ENCODE measurements at regions not wholly inside any gene's neighbourhood (a gene's known extent, or its start where the extent isn't known, plus 50 kb on each side); places are given as distances from the start of the nearest gene placed in this dataset.

DNA sequence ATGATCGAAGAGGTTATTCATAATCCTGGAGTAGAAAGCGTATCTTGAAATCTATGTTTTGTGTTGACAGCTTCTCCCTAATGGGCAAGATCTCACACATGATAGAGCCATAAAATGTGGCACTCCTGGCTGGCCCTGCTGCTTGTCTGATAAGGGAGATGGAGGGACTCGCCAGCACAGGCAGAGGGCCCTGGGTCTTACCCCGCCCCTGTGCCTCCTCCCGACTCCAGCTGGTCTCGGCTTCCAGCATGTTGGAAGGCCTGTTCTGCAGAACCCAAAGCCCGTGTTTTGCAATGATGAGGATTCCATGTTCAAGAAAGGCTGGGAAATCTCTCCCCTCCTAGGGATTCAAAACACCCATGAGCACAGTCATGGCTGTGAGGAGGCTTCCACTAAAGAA is 106.7 kb upstream of the SDK2 start:
- 73 to 80% methylated on average over 5 to 7 of the region's 7 CpGs for WGBS, 2 donors
- no peak for DNase-seq
- intact Hi-C loops (cut with DNase I; ENCODE audit: low total_unique reads): no loop called here
- H3K27ac ChIP-seq: no peak overlapping the region
- H3K4me1 ChIP-seq: no peaks in the 10 kb centered on the region
- no peaks in the 10 kb centered on the region for H3K36me3 ChIP-seq (ENCODE audit: low read depth, missing control alignments)
- H3K9me3 ChIP-seq: no peaks in the 10 kb centered on the region
- H3K4me3 ChIP-seq: no peak overlapping the region
- no peaks in the 10 kb centered on the region for H3K27me3 ChIP-seq
- TF ChIP-seq POLR2A (IDR thresholded peaks at IDR 0.05): no peak
- TF ChIP-seq, protein P1, sequence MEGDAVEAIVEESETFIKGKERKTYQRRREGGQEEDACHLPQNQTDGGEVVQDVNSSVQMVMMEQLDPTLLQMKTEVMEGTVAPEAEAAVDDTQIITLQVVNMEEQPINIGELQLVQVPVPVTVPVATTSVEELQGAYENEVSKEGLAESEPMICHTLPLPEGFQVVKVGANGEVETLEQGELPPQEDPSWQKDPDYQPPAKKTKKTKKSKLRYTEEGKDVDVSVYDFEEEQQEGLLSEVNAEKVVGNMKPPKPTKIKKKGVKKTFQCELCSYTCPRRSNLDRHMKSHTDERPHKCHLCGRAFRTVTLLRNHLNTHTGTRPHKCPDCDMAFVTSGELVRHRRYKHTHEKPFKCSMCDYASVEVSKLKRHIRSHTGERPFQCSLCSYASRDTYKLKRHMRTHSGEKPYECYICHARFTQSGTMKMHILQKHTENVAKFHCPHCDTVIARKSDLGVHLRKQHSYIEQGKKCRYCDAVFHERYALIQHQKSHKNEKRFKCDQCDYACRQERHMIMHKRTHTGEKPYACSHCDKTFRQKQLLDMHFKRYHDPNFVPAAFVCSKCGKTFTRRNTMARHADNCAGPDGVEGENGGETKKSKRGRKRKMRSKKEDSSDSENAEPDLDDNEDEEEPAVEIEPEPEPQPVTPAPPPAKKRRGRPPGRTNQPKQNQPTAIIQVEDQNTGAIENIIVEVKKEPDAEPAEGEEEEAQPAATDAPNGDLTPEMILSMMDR (IDR thresholded peaks at IDR 0.05): no peak

DNA sequence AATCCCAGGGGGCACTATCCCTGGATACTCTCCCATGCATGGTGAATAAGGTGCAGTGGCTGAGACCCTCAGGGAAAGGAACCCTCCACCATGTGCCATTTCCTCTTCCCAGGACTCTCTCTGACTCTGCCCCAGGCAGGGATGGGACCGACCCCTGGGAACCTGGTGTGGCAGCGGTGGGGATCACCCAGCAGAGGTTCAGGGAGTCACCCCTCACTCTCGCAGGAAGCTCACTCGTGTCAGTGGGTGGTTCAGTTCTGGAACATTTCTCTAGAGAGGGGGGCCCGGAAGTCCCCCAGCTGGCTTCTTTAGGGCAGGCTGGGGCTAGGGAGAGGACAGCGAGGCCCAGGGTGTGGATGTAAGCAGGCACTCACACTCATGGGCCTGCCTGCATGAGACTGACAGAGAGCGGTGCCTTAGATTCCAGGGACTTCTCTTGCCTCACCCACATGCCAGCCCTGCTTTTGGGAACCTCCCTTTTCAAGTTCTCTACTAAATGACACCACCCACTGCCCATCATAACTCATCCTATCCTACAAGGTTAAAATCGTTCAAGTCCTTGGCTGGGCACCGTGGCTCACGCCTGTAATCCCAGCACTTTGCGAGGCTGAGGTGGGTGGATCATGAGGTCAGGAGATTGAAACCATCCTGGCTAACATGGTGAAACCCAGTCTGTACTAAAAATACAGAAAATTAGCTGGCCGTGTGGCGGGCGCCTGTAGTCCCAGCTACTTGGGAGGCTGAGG is 109.7 kb upstream of the SDK2 start:
- no peak overlapping the region for H3K27ac ChIP-seq
- no peak for DNase-seq
- no peak overlapping the region for H3K4me3 ChIP-seq
- no peaks in the 10 kb centered on the region for H3K27me3 ChIP-seq
- no peaks in the 10 kb centered on the region for H3K36me3 ChIP-seq (ENCODE audit: low read depth, missing control alignments)
- H3K9me3 ChIP-seq: no peaks in the 10 kb centered on the region
- TF ChIP-seq POLR2A (IDR thresholded peaks at IDR 0.05): no peak
- TF ChIP-seq, protein P1 (IDR thresholded peaks at IDR 0.05): no peak
- intact Hi-C loops (cut with DNase I; ENCODE audit: low total_unique reads): no loop called here
- 81 to 87% methylated on average over 9 to 14 of the region's 14 CpGs for WGBS, 2 donors
- no peaks in the 10 kb centered on the region for H3K4me1 ChIP-seq

DNA sequence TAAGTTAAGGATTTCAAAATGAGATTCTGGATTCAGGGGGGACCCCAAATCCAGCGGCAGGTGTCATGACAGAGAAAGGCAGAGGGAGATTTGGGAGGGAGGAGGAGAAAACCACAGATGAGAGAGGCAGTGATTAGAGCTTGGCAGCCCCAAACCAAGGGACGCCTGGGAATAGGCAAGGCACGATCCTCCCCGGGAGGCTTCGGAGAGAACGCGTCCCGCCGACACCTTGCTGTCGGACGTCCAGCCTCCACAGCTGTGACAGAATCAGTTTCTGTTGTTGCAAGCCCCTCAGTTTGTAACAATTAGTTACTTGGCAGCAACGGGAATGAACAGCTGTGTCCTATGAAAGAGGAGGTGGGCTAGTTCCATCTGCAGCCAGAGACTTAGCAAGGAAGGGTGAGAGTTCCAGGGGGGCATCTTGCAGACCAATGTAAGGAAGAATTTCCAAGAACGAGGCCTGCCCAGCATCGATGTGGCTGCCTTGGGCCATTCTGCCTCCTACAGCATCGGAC is 110.7 kb upstream of the SDK2 start:
- Histone ChIP-seq H3K4me3 (no peak overlapping the region), H3K4me1 (no peaks in the 10 kb centered on the region), H3K36me3 (ENCODE audit: low read depth, missing control alignments) (no peaks in the 10 kb centered on the region), H3K9me3 (no peaks in the 10 kb centered on the region), H3K27ac (no peak overlapping the region), H3K27me3 (no peaks in the 10 kb centered on the region)
- 74 to 85% methylated on average over 13 to 15 of the region's 15 CpGs for WGBS, 2 donors
- no peak for DNase-seq
- TF ChIP-seq, protein P1 (IDR thresholded peaks at IDR 0.05): no peak
- TF ChIP-seq POLR2A (IDR thresholded peaks at IDR 0.05): no peak
- intact Hi-C loops (cut with DNase I; ENCODE audit: low total_unique reads): no loop called here

DNA sequence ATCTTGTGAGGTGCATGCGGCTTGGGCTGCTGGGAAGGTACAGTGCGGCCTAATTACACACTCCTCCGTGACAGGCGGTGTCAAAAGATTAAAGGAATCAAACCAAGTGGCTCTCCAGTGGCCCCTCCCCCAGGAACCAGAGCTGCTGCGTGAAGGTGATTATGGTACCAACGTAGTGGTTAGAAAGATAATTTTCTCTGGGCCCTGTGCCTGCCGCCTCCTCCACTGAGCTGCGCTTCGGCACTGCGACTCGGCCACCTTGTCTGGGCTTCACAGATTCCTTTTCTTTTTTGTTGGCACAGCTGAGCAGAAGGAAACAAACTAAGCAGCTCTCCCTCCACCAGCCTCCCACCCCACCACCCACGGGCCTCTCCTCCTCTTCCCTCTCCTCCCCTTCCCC is 113.2 kb upstream of the SDK2 start:
- Histone ChIP-seq H3K27ac (no peak overlapping the region), H3K4me3 (no peak overlapping the region), H3K4me1 (no peaks in the 10 kb centered on the region), H3K9me3 (no peaks in the 10 kb centered on the region), H3K27me3 (no peaks in the 10 kb centered on the region), H3K36me3 (ENCODE audit: low read depth, missing control alignments) (no peaks in the 10 kb centered on the region)
- TF ChIP-seq, protein P1 (IDR thresholded peaks at IDR 0.05): no peak
- TF ChIP-seq POLR2A (IDR thresholded peaks at IDR 0.05): no peak
- 48 to 53% methylated on average over 12 of the region's 12 CpGs for WGBS, 2 donors
- intact Hi-C loops (cut with DNase I; ENCODE audit: low total_unique reads): no loop called here
- DNase-seq: peak; percentile 36

DNA sequence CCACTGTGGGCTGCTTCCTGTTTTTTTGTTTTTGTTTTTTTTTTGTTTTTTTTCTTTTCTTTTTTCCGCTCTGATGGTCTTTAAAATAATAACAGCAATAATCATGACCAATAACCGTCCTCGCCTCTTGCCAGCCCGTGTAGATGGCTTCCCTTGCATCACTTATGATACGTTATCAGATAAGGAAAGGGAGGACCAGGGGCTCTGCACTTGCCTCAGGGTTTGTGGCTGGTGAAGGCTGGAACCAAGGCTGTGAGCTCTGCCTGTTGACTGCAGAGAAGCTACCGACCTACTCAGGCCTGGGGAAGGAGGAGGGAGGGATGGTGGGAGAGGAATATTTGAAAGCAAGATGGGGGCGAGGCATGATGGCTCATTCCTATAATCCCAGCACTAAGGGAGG is 114.0 kb upstream of the SDK2 start:
- TF ChIP-seq, protein P1 (IDR thresholded peaks at IDR 0.05): no peak
- TF ChIP-seq POLR2A (IDR thresholded peaks at IDR 0.05): no peak
- intact Hi-C loops (cut with DNase I; ENCODE audit: low total_unique reads): no loop called here
- WGBS, 2 donors: 55 to 56% methylated on average over 7 of the region's 7 CpGs
- H3K36me3 ChIP-seq (ENCODE audit: low read depth, missing control alignments): no peaks in the 10 kb centered on the region
- DNase-seq: no peak
- no peak overlapping the region for H3K27ac ChIP-seq
- no peaks in the 10 kb centered on the region for H3K9me3 ChIP-seq
- no peak overlapping the region for H3K4me3 ChIP-seq
- H3K4me1 ChIP-seq: no peaks in the 10 kb centered on the region
- H3K27me3 ChIP-seq: no peaks in the 10 kb centered on the region

All from testis (tissue), 2 donors.